AG04449 (cell line): ENCODE measurements at regions not wholly inside any gene's neighbourhood (a gene's known extent, or its start where the extent isn't known, plus 50 kb on each side); places are given as distances from the start of the nearest gene placed in this dataset.

Experiments
- CTCF ChIA-PET: fragments of 350-600 bp; formaldehyde crosslinking; extraction: SDS; loops from one replicate; lab custom pipeline; 2021; ENCODE audit warnings: antibody characterized with exemption; lab: Yijun Ruan, JAX
- POLR2A ChIA-PET: fragments of 400-600, 350-600 bp; formaldehyde crosslinking; extraction: SDS; loops from one replicate; lab custom pipeline; 2020; ENCODE audit warnings: antibody characterized with exemption, inconsistent platforms; lab: Yijun Ruan, JAX
- DNase-seq: peaks from one replicate; pipeline ENCODE4 v3.0.0-alpha.2; 2010; ENCODE audit warnings: low read depth, low spot score
- H3K4me3 ChIP-seq: 2 replicates; pipeline ENCODE4 v1.5.1; 2011; ENCODE audit warnings: low read depth, mild to moderate bottlenecking, control low read depth, low read length
- CTCF ChIP-seq: IDR thresholded peaks from one replicate; pipeline ENCODE4 v1.5.1; 2011; ENCODE audit warnings: mild to moderate bottlenecking, moderate library complexity, low read length, control low read depth, inconsistent platforms; ENCODE audit not compliant: insufficient read depth; ENCODE audit errors: missing control alignments

GRCh38 chr1:114289306-114289705 is 135.6 kb upstream of the SYT6 start:
- POLR2A ChIA-PET = no interaction called here
- DNase-seq = no peak
- H3K4me3 ChIP-seq = no peak overlapping the region
- no peak for TF ChIP-seq CTCF
- CTCF ChIA-PET = interaction anchor here (1.0 to 1.2 kb wide), 2 partner anchors 8 to 312 kb away, joined by 3 read pairs; no protein-coding TSS in a partner anchor

GRCh38 chr1:114286960-114287359 is 133.3 kb upstream of the SYT6 start:
- no peak for TF ChIP-seq CTCF
- H3K4me3 ChIP-seq = no peak overlapping the region
- ChIA-PET CTCF (interaction anchor here (0.9 to 9.5 kb wide), 6 partner anchors 29 to 307 kb away, joined by 3 to 238 read pairs (median 4); partner anchors contain the start of gene OLFML3), POLR2A (interaction anchor here (1.1 kb wide), 1 partner anchor 308 kb away, joined by 3 read pairs; no protein-coding TSS in a partner anchor)
- DNase-seq = no peak

- CTCF ChIA-PET = interaction anchor here (0.7 to 9.5 kb wide), 7 partner anchors 8 to 306 kb away, joined by 3 to 238 read pairs (median 3); partner anchors contain the start of gene OLFML3
- no peak for DNase-seq
- H3K4me3 ChIP-seq = no peak overlapping the region
- TF ChIP-seq CTCF = no peak
- POLR2A ChIA-PET = no interaction called here
Observed at GRCh38 chr1:114286179-114286578, 132.5 kb upstream of the SYT6 start.

GRCh38 chr1:114282751-114283403 is 129.2 kb upstream of the SYT6 start:
- CTCF ChIA-PET = interaction anchor here (0.7 to 9.5 kb wide), 55 partner anchors 8 to 1136 kb away, joined by 3 to 238 read pairs (median 4); partner anchors contain the start of genes DENND2C and OLFML3
- peak; percentile 49 for DNase-seq
- no peak overlapping the region for H3K4me3 ChIP-seq
- POLR2A ChIA-PET = no interaction called here
- peak; percentile 94 for TF ChIP-seq CTCF

- no peak for TF ChIP-seq CTCF
- ChIA-PET POLR2A (no interaction called here), CTCF (interaction anchor here (1.0 to 9.5 kb wide), 2 partner anchors 9 to 299 kb away, joined by 4 to 238 read pairs; partner anchors contain the start of gene OLFML3)
- H3K4me3 ChIP-seq = no peak overlapping the region
- no peak for DNase-seq
Observed at GRCh38 chr1:114278911-114279310, 125.2 kb upstream of the SYT6 start.

- no peak for TF ChIP-seq CTCF
- POLR2A ChIA-PET = no interaction called here
- CTCF ChIA-PET = interaction anchor here (1.0 kb wide), 1 partner anchor 9 kb away, joined by 4 read pairs; no protein-coding TSS in a partner anchor
- H3K4me3 ChIP-seq = no peak overlapping the region
- no peak for DNase-seq
Observed at GRCh38 chr1:114278430-114278829, 124.8 kb upstream of the SYT6 start.
